K562 (cell line): ENCODE measurements at regions not wholly inside any gene's neighbourhood (a gene's known extent, or its start where the extent isn't known, plus 50 kb on each side); places are given as distances from the start of the nearest gene placed in this dataset.

Experiments used
- ELF4 ChIP-seq: fragments of 450-650 bp; formaldehyde crosslinking; IDR thresholded peaks from 2 replicates; pipeline ENCODE4 v1.4.0; 2022; ENCODE audit warnings: missing genetic modification characterization
- EP300 ChIP-seq: IDR thresholded peaks from 2 replicates; pipeline ENCODE4 v1.6.1; 2012; ENCODE audit warnings: low read length, improper control_type of control experiment
- KHSRP ChIP-seq: fragments of 450-650 bp; IDR thresholded peaks from 2 replicates; pipeline ENCODE4 v1.6.1; 2017
- LEF1 ChIP-seq: fragments of 450-650 bp; IDR thresholded peaks from 2 replicates; pipeline ENCODE4 v1.6.1; 2016; ENCODE audit warnings: mild to moderate bottlenecking
- MYBL2 ChIP-seq, 2 experiments: fragments of 450-650 bp in 1 of 2; sonication (generic) in 1 of 2; formaldehyde crosslinking in 1 of 2; IDR thresholded peaks; 2 replicates each; pipeline versions ENCODE4 v1.6.1 to v1.8.1; 2017 to 2022; ENCODE audit warnings: borderline replicate concordance in 1 of 2, inconsistent platforms in 1 of 2, low read depth in 1 of 2, mild to moderate bottlenecking in 1 of 2, missing genetic modification reagents in 1 of 2, moderate library complexity in 1 of 2
- PCBP1 ChIP-seq: fragments of 200-400 bp; formaldehyde crosslinking; IDR thresholded peaks from 2 replicates; pipeline ENCODE4 v1.6.1; 2018; ENCODE audit warnings: mild to moderate bottlenecking, low read depth, low read length; ENCODE audit not compliant: poor library complexity, severe bottlenecking
- PHF21A ChIP-seq: fragments of 450-650 bp; IDR thresholded peaks from 2 replicates; pipeline ENCODE4 v1.6.1; 2017; ENCODE audit warnings: low read depth, borderline replicate concordance
- RBM15 ChIP-seq: fragments of 200-400 bp; formaldehyde crosslinking; IDR thresholded peaks from 2 replicates; pipeline ENCODE4 v1.6.1; 2018; ENCODE audit warnings: mild to moderate bottlenecking, low read length, moderate library complexity; ENCODE audit not compliant: insufficient read depth
- SIX5 ChIP-seq, 2 experiments: IDR thresholded peaks; 2 replicates each; pipeline ENCODE4 v1.6.1; 2011; ENCODE audit warnings: low read length in 2 of 2, borderline replicate concordance in 1 of 2, low read depth in 1 of 2, mild to moderate bottlenecking in 1 of 2, moderate library complexity in 1 of 2; ENCODE audit not compliant: insufficient read depth in 1 of 2
- SMAD1 ChIP-seq: fragments of 150-350 bp; IDR thresholded peaks from 2 replicates; pipeline ENCODE4 v1.6.1; 2014; ENCODE audit warnings: low read length, low read depth; ENCODE audit not compliant: partially characterized antibody
- YY1 ChIP-seq, 3 experiments: IDR thresholded peaks; 2 replicates each; pipeline ENCODE4 v1.6.1; 2011; ENCODE audit warnings: low read length in 2 of 3, mild to moderate bottlenecking in 2 of 3, moderate library complexity in 2 of 3, borderline replicate concordance in 1 of 3, control low read depth in 1 of 3, low read depth in 1 of 3; ENCODE audit not compliant: insufficient read depth in 3 of 3, insufficient replicate concordance in 2 of 3, control insufficient read depth in 1 of 3, insufficient read length in 1 of 3; ENCODE audit errors: extremely low read depth in 1 of 3
- ZFP36 ChIP-seq: fragments of 150-350 bp; IDR thresholded peaks from 2 replicates; pipeline ENCODE4 v1.6.1; 2018; ENCODE audit warnings: low read length, low read depth; ENCODE audit not compliant: partially characterized antibody
- ZNF324 ChIP-seq: fragments of 250-450 bp; sonication (Bioruptor Pico); IDR thresholded peaks from 2 replicates; pipeline ENCODE4 v1.4.0; 2020; ENCODE audit warnings: mild to moderate bottlenecking
- TF ChIP-seq, protein P1 (sequence below): fragments of 250-450 bp; sonication (Bioruptor Pico); IDR thresholded peaks from 2 replicates; pipeline ENCODE4 v1.5.1; 2021; ENCODE audit warnings: mild to moderate bottlenecking
- TF ChIP-seq, protein P2 (sequence below): fragments of 450-650 bp; formaldehyde crosslinking; IDR thresholded peaks from 2 replicates; pipeline ENCODE4 v1.4.0; 2022; ENCODE audit warnings: missing genetic modification characterization
- TF ChIP-seq, protein P3 (sequence below), 2 experiments: fragments of 450-650 bp; conservative IDR thresholded peaks; 2 replicates each; pipeline ENCODE4 v1.6.1; 2017; ENCODE audit warnings: mild to moderate bottlenecking in 2 of 2, moderate library complexity in 2 of 2
- TF ChIP-seq, protein P4 (sequence below): sonication (generic); formaldehyde crosslinking; IDR thresholded peaks from 2 replicates; pipeline ENCODE4 v1.8.1; 2022; ENCODE audit warnings: missing genetic modification reagents
- TF ChIP-seq, protein P5 (sequence below): sonication (generic); formaldehyde crosslinking; IDR thresholded peaks from 2 replicates; pipeline ENCODE4 v1.9.0; 2022; ENCODE audit warnings: mild to moderate bottlenecking, missing genetic modification reagents
- TF ChIP-seq, protein P6 (sequence below): fragments of 450-650 bp; formaldehyde crosslinking; IDR thresholded peaks from 2 replicates; pipeline ENCODE4 v1.4.0; 2020; ENCODE audit warnings: mild to moderate bottlenecking

DNA sequence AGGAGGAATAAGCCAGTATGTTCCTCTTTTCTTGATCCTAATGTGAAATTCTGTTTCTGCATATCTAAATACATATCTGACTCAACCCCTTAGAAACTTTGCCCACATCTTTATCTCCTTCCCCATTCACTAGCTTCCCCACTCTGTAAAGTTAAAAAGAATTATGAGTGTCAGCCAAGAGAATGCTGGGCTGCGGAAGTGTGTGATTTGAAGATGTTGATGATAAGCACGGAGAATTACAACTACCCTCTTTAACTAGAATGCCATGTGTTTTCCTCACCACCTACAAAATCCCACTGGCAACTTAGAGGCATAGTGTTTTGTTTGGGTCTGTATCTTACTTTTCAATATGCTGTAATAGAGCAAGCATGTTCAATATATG, 490.4 kb upstream of the FANCL start (continued):
- no peak for TF ChIP-seq MYBL2 (IDR thresholded peaks at IDR 0.05; ENCODE audit: low read depth)
- no peak for TF ChIP-seq MYBL2 (CRISPR knock-in tag; IDR thresholded peaks at IDR 0.05; ENCODE audit: borderline replicate concordance)
- TF ChIP-seq RBM15: no peak
- TF ChIP-seq, protein P1, sequence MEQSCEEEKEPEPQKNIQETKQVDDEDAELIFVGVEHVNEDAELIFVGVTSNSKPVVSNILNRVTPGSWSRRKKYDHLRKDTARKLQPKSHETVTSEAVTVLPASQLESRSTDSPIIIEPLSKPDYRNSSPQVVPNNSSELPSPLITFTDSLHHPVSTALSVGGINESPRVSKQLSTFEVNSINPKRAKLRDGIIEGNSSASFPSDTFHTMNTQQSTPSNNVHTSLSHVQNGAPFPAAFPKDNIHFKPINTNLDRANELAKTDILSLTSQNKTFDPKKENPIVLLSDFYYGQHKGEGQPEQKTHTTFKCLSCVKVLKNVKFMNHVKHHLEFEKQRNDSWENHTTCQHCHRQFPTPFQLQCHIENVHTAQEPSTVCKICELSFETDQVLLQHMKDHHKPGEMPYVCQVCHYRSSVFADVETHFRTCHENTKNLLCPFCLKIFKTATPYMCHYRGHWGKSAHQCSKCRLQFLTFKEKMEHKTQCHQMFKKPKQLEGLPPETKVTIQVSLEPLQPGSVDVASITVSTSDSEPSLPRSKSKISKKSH (CRISPR knock-in tag): no peak
- no peak for TF ChIP-seq PHF21A
- TF ChIP-seq ELF4 (CRISPR knock-in tag): peak; percentile 84; the same call in 1 of the 2 replicates
- TF ChIP-seq ZFP36: no peak
- TF ChIP-seq ZNF324 (CRISPR knock-in tag): no peak
- peak; percentile 57; the same call in 1 of the 2 replicates for TF ChIP-seq KHSRP
- TF ChIP-seq SMAD1: no peak
- TF ChIP-seq, protein P2, sequence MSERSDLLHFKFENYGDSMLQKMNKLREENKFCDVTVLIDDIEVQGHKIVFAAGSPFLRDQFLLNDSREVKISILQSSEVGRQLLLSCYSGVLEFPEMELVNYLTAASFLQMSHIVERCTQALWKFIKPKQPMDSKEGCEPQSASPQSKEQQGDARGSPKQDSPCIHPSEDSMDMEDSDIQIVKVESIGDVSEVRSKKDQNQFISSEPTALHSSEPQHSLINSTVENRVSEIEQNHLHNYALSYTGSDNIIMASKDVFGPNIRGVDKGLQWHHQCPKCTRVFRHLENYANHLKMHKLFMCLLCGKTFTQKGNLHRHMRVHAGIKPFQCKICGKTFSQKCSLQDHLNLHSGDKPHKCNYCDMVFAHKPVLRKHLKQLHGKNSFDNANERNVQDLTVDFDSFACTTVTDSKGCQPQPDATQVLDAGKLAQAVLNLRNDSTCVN (CRISPR knock-in tag): no peak
- TF ChIP-seq, protein P3, sequence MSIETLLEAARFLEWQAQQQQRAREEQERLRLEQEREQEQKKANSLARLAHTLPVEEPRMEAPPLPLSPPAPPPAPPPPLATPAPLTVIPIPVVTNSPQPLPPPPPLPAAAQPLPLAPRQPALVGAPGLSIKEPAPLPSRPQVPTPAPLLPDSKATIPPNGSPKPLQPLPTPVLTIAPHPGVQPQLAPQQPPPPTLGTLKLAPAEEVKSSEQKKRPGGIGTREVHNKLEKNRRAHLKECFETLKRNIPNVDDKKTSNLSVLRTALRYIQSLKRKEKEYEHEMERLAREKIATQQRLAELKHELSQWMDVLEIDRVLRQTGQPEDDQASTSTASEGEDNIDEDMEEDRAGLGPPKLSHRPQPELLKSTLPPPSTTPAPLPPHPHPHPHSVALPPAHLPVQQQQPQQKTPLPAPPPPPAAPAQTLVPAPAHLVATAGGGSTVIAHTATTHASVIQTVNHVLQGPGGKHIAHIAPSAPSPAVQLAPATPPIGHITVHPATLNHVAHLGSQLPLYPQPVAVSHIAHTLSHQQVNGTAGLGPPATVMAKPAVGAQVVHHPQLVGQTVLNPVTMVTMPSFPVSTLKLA (conservative IDR thresholded peaks at IDR 0.05): peak in 1 of 2 experiments; percentile 48; a peak in 1 of 4 replicates
- peak; percentile 84 for TF ChIP-seq LEF1
- no peak for TF ChIP-seq PCBP1
- TF ChIP-seq EP300: peak; percentile 98
- TF ChIP-seq, protein P4, sequence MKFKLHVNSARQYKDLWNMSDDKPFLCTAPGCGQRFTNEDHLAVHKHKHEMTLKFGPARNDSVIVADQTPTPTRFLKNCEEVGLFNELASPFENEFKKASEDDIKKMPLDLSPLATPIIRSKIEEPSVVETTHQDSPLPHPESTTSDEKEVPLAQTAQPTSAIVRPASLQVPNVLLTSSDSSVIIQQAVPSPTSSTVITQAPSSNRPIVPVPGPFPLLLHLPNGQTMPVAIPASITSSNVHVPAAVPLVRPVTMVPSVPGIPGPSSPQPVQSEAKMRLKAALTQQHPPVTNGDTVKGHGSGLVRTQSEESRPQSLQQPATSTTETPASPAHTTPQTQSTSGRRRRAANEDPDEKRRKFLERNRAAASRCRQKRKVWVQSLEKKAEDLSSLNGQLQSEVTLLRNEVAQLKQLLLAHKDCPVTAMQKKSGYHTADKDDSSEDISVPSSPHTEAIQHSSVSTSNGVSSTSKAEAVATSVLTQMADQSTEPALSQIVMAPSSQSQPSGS (CRISPR knock-in tag): no peak
- TF ChIP-seq SIX5 (IDR thresholded peaks at IDR 0.05; ENCODE audit: borderline replicate concordance in 1 of 2, insufficient read depth in 1 of 2, low read depth in 1 of 2, low read length in 2 of 2): no peak
- TF ChIP-seq, protein P5, sequence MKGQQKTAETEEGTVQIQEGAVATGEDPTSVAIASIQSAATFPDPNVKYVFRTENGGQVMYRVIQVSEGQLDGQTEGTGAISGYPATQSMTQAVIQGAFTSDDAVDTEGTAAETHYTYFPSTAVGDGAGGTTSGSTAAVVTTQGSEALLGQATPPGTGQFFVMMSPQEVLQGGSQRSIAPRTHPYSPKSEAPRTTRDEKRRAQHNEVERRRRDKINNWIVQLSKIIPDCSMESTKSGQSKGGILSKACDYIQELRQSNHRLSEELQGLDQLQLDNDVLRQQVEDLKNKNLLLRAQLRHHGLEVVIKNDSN (CRISPR knock-in tag): no peak
- TF ChIP-seq, protein P6, sequence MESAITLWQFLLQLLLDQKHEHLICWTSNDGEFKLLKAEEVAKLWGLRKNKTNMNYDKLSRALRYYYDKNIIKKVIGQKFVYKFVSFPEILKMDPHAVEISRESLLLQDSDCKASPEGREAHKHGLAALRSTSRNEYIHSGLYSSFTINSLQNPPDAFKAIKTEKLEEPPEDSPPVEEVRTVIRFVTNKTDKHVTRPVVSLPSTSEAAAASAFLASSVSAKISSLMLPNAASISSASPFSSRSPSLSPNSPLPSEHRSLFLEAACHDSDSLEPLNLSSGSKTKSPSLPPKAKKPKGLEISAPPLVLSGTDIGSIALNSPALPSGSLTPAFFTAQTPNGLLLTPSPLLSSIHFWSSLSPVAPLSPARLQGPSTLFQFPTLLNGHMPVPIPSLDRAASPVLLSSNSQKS (CRISPR knock-in tag): no peak
- no peak for TF ChIP-seq YY1 (IDR thresholded peaks at IDR 0.05; ENCODE audit: borderline replicate concordance in 1 of 3, control insufficient read depth in 1 of 3, extremely low read depth in 1 of 3, insufficient read depth in 3 of 3, insufficient read length in 1 of 3, insufficient replicate concordance in 2 of 3, low read depth in 1 of 3, low read length in 2 of 3)
